GM21526 (cell line): ENCODE measurements at regions not wholly inside any gene's neighbourhood (a gene's known extent, or its start where the extent isn't known, plus 50 kb on each side); places are given as distances from the start of the nearest gene placed in this dataset.

Experiments used
- ATAC-seq: cut with Tn5 transposase; IDR thresholded peaks from one replicate; pipeline ENCODE4 v1.9.1; 2021; ENCODE audit warnings: moderate library complexity; ENCODE audit not compliant: unreplicated experiment, low FRiP score

GRCh38 chr21:35585878-35586277 is 474.4 kb downstream of the SETD4 start:
- no peak for ATAC-seq

GRCh38 chr21:35585155-35585554 is 475.2 kb downstream of the SETD4 start:
- no peak for ATAC-seq

- no peak for ATAC-seq
These were observed 476.6 kb downstream of the SETD4 start for GRCh38 chr21:35583566-35584216.

GRCh38 chr21:35582731-35583130 is 477.6 kb downstream of the SETD4 start:
- no peak for ATAC-seq

GRCh38 chr21:35581640-35582039 is 478.7 kb downstream of the SETD4 start:
- ATAC-seq, result no peak

GRCh38 chr21:35579520-35580293 is 480.6 kb downstream of the SETD4 start:
- ATAC-seq, result no peak

- ATAC-seq, result no peak
These were observed 481.4 kb downstream of the SETD4 start for GRCh38 chr21:35578831-35579471.

- no peak for ATAC-seq
These were observed 482.0 kb downstream of the SETD4 start for GRCh38 chr21:35578347-35578782.

- no peak for ATAC-seq
These were observed 484.9 kb downstream of the SETD4 start for GRCh38 chr21:35575280-35575915.

GRCh38 chr21:35573472-35574374 is 486.6 kb downstream of the SETD4 start:
- no peak for ATAC-seq

GRCh38 chr21:35571910-35572309 is 488.4 kb downstream of the SETD4 start:
- ATAC-seq, result no peak

- no peak for ATAC-seq
These were observed 491.7 kb downstream of the SETD4 start for GRCh38 chr21:35568643-35569042.

- no peak for ATAC-seq
These were observed 493.5 kb downstream of the SETD4 start for GRCh38 chr21:35566874-35567273.

- ATAC-seq, result no peak
These were observed 495.1 kb downstream of the SETD4 start for GRCh38 chr21:35565204-35565611.

- no peak for ATAC-seq
These were observed 496.4 kb downstream of the SETD4 start for GRCh38 chr21:35563885-35564451.

- no peak for ATAC-seq
These were observed 497.4 kb downstream of the SETD4 start for GRCh38 chr21:35562876-35563275.

- no peak for ATAC-seq
These were observed 499.2 kb downstream of the SETD4 start for GRCh38 chr21:35561116-35561515.

GRCh38 chr21:35559829-35560225 is 500.5 kb downstream of the SETD4 start:
- no peak for ATAC-seq

GRCh38 chr21:35559128-35559828 is 501.0 kb downstream of the SETD4 start:
- no peak for ATAC-seq
